ENCODE measurements at regions not wholly inside any gene's neighbourhood (a gene's known extent, or its start where the extent isn't known, plus 50 kb on each side); places are given as distances from the start of the nearest gene placed in this dataset.

GRCh38 chr18:30378097-30378496 lies 664.4 kb downstream of the DSC3 start:
- TF ChIP-seq, protein P1, sequence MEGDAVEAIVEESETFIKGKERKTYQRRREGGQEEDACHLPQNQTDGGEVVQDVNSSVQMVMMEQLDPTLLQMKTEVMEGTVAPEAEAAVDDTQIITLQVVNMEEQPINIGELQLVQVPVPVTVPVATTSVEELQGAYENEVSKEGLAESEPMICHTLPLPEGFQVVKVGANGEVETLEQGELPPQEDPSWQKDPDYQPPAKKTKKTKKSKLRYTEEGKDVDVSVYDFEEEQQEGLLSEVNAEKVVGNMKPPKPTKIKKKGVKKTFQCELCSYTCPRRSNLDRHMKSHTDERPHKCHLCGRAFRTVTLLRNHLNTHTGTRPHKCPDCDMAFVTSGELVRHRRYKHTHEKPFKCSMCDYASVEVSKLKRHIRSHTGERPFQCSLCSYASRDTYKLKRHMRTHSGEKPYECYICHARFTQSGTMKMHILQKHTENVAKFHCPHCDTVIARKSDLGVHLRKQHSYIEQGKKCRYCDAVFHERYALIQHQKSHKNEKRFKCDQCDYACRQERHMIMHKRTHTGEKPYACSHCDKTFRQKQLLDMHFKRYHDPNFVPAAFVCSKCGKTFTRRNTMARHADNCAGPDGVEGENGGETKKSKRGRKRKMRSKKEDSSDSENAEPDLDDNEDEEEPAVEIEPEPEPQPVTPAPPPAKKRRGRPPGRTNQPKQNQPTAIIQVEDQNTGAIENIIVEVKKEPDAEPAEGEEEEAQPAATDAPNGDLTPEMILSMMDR (IDR thresholded peaks at IDR 0.05), result no peak
- TF ChIP-seq POLR2A (IDR thresholded peaks at IDR 0.05), result no peak

All from lower leg skin (tissue), 3 donors.